Suprapubic skin (tissue), 3 donors: ENCODE measurements at regions not wholly inside any gene's neighbourhood (a gene's known extent, or its start where the extent isn't known, plus 50 kb on each side); places are given as distances from the start of the nearest gene placed in this dataset.

Experiments used
- CTCF ChIP-seq, 2 donors: fragments of 200-600 bp in 1 of 2; fragments of 450-650 bp in 1 of 2; sonication (generic) in 1 of 2; IDR thresholded peaks; one replicate each; pipeline ENCODE4 v1.5.1; 2016 to 2019; ENCODE audit warnings: antibody characterized with exemption in 2 of 2, mild to moderate bottlenecking in 1 of 2, moderate library complexity in 1 of 2
- POLR2A ChIP-seq, 2 donors: fragments of 450-650 bp; IDR thresholded peaks; one replicate each; pipeline ENCODE4 v1.6.1; 2017; ENCODE audit warnings: antibody characterized with exemption in 2 of 2, mild to moderate bottlenecking in 2 of 2, moderate library complexity in 2 of 2

GRCh38 chr4:120211408-120212015 lies 144.9 kb upstream of the MAD2L1 start:
- TF ChIP-seq CTCF (IDR thresholded peaks at IDR 0.05), result no peak
- no peak for TF ChIP-seq POLR2A (IDR thresholded peaks at IDR 0.05)
